ENCODE measurements at regions not wholly inside any gene's neighbourhood (a gene's known extent, or its start where the extent isn't known, plus 50 kb on each side); places are given as distances from the start of the nearest gene placed in this dataset.
"Not testable (repeated sequence)": the region's sequence is repeated elsewhere in the genome, so short reads cannot be mapped to it uniquely, and the experiment has no call there.

GRCh38 chr4:49323573-49323940 lies 337.5 kb downstream of the CWH43 start:
- not testable (repeated sequence) for H3K36me3 ChIP-seq (ENCODE audit: control insufficient read depth, insufficient read depth, low read length); H2BK120ac ChIP-seq (ENCODE audit: low read depth, low read length); H3K79me1 ChIP-seq (ENCODE audit: low read length); H3K56ac ChIP-seq (ENCODE audit: low read length); H3K4me2 ChIP-seq (ENCODE audit: low read length); H3K4ac ChIP-seq (ENCODE audit: low read depth, low read length); DNase-seq; H3K18ac ChIP-seq (ENCODE audit: low read length); H4K5ac ChIP-seq (ENCODE audit: low read length); H3K27ac ChIP-seq (ENCODE audit: low read depth, low read length); H3K9ac ChIP-seq (ENCODE audit: low read length); H2AK5ac ChIP-seq (ENCODE audit: low read length); H2BK5ac ChIP-seq (ENCODE audit: low read length); H3K4me3 ChIP-seq (ENCODE audit: low read length); H2BK15ac ChIP-seq (replicated peaks; ENCODE audit: low read depth); H4K8ac ChIP-seq (ENCODE audit: low read depth, low read length); H3K4me1 ChIP-seq (ENCODE audit: control insufficient read depth, low read depth, low read length); H3K79me2 ChIP-seq (ENCODE audit: control insufficient read depth, insufficient read depth, low read length); H3K23ac ChIP-seq (ENCODE audit: low read length); H3K27me3 ChIP-seq (ENCODE audit: insufficient read depth, low read length, poor library complexity)
- WGBS (ENCODE audit: extremely low coverage, insufficient coverage, low lambda C conversion rate): no CpG with 5 or more reads among the region's 10 CpGs
